ENCODE measurements at regions not wholly inside any gene's neighbourhood (a gene's known extent, or its start where the extent isn't known, plus 50 kb on each side); places are given as distances from the start of the nearest gene placed in this dataset.

DNA sequence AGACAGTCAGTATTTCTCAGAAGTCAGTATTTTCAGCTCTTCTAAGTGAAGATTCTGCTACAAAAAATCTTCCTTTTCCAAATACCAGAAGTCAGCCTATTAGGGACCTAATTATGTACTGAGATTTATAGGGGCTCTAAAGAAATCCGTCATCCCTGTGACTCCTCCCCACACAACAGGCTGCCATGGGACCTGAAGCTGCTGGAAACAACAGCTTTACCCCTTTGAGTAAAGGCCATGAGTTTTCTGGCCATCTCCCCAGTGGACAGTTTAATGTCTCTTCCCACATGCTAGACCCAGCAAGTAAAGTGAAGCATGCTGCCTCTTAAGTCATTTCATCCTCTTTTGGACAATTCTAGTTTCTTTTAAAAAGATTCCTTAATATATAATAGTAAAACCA, 255.7 kb upstream of the ACVR2A start:
- WGBS, result 43% methylated on average over 1 of the region's 1 CpG
- no peak overlapping the region for H3K23ac ChIP-seq (ENCODE audit: low read length in 2 of 2)
- H2BK5ac ChIP-seq (ENCODE audit: low read depth, low read length, poor library complexity, severe bottlenecking), result no peak overlapping the region

DNA sequence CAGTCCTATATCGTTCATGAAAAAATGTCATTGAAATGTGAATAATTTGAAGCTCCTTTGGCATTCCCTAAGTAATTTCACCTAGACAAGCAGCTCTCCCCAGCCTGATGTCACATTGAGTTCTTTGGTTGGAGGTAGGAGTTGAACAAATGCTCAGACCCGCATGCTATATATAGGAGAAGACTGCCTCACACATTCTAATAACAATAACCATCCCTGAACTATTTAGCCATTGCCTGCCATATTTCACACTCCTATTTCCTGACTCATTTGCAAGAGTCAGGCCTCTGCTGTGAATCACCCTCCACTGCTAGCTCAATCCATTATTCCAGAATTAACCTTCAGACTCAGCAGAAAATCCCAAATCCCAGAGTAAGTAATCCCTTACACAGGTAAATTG, 256.6 kb upstream of the ACVR2A start:
- Histone ChIP-seq H3K14ac (ENCODE audit: low read length in 2 of 2) (no peak overlapping the region), H4K8ac (ENCODE audit: low read length) (no peak overlapping the region), H3K79me1 (replicated peaks; ENCODE audit: low read length, poor library complexity, severe bottlenecking) (no peaks in the 10 kb centered on the region), H3K18ac (ENCODE audit: low read depth in 1 of 2, low read length in 2 of 2) (no peak overlapping the region), H2BK120ac (ENCODE audit: low read depth, low read length) (no peak overlapping the region), H2AFZ (ENCODE audit: low read depth, low read length) (no peak overlapping the region), H3K4me3 (ENCODE audit: insufficient read depth in 1 of 2, low read depth in 1 of 2, low read length in 2 of 2) (no peak overlapping the region), H3K4ac (ENCODE audit: low read depth in 1 of 2, low read length in 2 of 2) (no peak overlapping the region), H3K23ac (ENCODE audit: low read length in 2 of 2) (no peak overlapping the region), H2BK12ac (ENCODE audit: low read length in 2 of 2) (no peak overlapping the region), H2BK5ac (ENCODE audit: low read depth, low read length, poor library complexity, severe bottlenecking) (no peak overlapping the region), H3K36me3 (ENCODE audit: control insufficient read depth in 1 of 2, insufficient read depth in 2 of 2, low read depth in 1 of 2, low read length in 2 of 2) (no peaks in the 10 kb centered on the region), H3K4me1 (ENCODE audit: control insufficient read depth, insufficient read depth, low read depth, low read length) (no peaks in the 10 kb centered on the region), H3K9me3 (ENCODE audit: control insufficient read depth, low read length) (no peaks in the 10 kb centered on the region), H4K91ac (ENCODE audit: low read length) (no peak overlapping the region), H3K9ac (ENCODE audit: low read length) (no peak overlapping the region), H3K27ac (ENCODE audit: low read length, poor library complexity, severe bottlenecking) (no peak overlapping the region), H3K27me3 (ENCODE audit: control insufficient read depth in 1 of 2, insufficient read depth in 1 of 2, low read length in 2 of 2) (no peaks in the 10 kb centered on the region), H2BK15ac (ENCODE audit: low read depth, poor library complexity, severe bottlenecking) (no peak overlapping the region), H3K4me2 (ENCODE audit: low read length, poor library complexity, severe bottlenecking) (no peak overlapping the region), H2AK5ac (ENCODE audit: low read length, severe bottlenecking) (no peak overlapping the region)
- peak; percentile 32 for DNase-seq
- WGBS, result 78% methylated on average over 2 of the region's 2 CpGs

More for the DNA sequence above, 255.7 kb upstream of the ACVR2A start:
- no peak overlapping the region for H2BK120ac ChIP-seq (ENCODE audit: low read depth, low read length)
- no peaks in the 10 kb centered on the region for H3K9me3 ChIP-seq (ENCODE audit: control insufficient read depth, low read length)
- H4K8ac ChIP-seq (ENCODE audit: low read length), result no peak overlapping the region
- H4K91ac ChIP-seq (ENCODE audit: low read length), result no peak overlapping the region
- no peak overlapping the region for H3K27ac ChIP-seq (ENCODE audit: low read length, poor library complexity, severe bottlenecking)
- H3K4ac ChIP-seq (ENCODE audit: low read depth in 1 of 2, low read length in 2 of 2), result no peak overlapping the region
- H2BK12ac ChIP-seq (ENCODE audit: low read length in 2 of 2), result no peak overlapping the region
- no peak overlapping the region for H3K4me3 ChIP-seq (ENCODE audit: insufficient read depth in 1 of 2, low read depth in 1 of 2, low read length in 2 of 2)
- DNase-seq, result no peak
- no peaks in the 10 kb centered on the region for H3K36me3 ChIP-seq (ENCODE audit: control insufficient read depth in 1 of 2, insufficient read depth in 2 of 2, low read depth in 1 of 2, low read length in 2 of 2)
- H3K27me3 ChIP-seq (ENCODE audit: control insufficient read depth in 1 of 2, insufficient read depth in 1 of 2, low read length in 2 of 2), result no peaks in the 10 kb centered on the region
- no peak overlapping the region for H3K18ac ChIP-seq (ENCODE audit: low read depth in 1 of 2, low read length in 2 of 2)
- no peak overlapping the region for H3K4me2 ChIP-seq (ENCODE audit: low read length, poor library complexity, severe bottlenecking)
- H2BK15ac ChIP-seq (ENCODE audit: low read depth, poor library complexity, severe bottlenecking), result no peak overlapping the region
- no peak overlapping the region for H3K14ac ChIP-seq (ENCODE audit: low read length in 2 of 2)
- H2AK5ac ChIP-seq (ENCODE audit: low read length, severe bottlenecking), result no peak overlapping the region
- no peak overlapping the region for H2AFZ ChIP-seq (ENCODE audit: low read depth, low read length)
- no peaks in the 10 kb centered on the region for H3K79me1 ChIP-seq (replicated peaks; ENCODE audit: low read length, poor library complexity, severe bottlenecking)
- H3K4me1 ChIP-seq (ENCODE audit: control insufficient read depth, insufficient read depth, low read depth, low read length), result no peaks in the 10 kb centered on the region
- no peak overlapping the region for H3K9ac ChIP-seq (ENCODE audit: low read length)

DNA sequence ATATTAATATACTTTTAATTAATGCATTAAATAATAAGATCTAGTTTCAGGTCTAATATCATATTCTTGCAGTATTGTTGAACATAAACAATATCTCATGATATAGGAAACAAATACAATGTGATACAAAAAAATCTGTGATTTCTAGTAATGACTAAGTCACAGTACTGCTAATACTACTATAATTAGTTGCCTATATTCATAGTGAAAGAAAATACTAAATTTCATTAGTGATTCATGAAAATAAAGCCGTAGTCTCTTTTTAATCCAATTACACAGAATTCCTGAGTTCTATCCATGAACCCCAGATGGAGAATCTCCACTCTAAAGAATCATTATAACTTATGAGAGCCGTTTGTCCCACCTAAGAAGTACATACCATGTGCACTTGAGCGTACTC, 266.3 kb upstream of the ACVR2A start:
- H4K91ac ChIP-seq (ENCODE audit: low read length), result no peak overlapping the region
- no peaks in the 10 kb centered on the region for H3K4me1 ChIP-seq (ENCODE audit: control insufficient read depth, insufficient read depth, low read depth, low read length)
- H2AFZ ChIP-seq (ENCODE audit: low read depth, low read length), result no peak overlapping the region
- DNase-seq, result no peak
- H3K4me2 ChIP-seq (ENCODE audit: low read length, poor library complexity, severe bottlenecking), result no peak overlapping the region
- H3K14ac ChIP-seq (ENCODE audit: low read length in 2 of 2), result no peak overlapping the region
- H2BK120ac ChIP-seq (ENCODE audit: low read depth, low read length), result no peak overlapping the region
- no peaks in the 10 kb centered on the region for H3K36me3 ChIP-seq (ENCODE audit: control insufficient read depth in 1 of 2, insufficient read depth in 2 of 2, low read depth in 1 of 2, low read length in 2 of 2)
- H4K8ac ChIP-seq (ENCODE audit: low read length), result no peak overlapping the region
- no peak overlapping the region for H2BK12ac ChIP-seq (ENCODE audit: low read length in 2 of 2)
- no peaks in the 10 kb centered on the region for H3K79me1 ChIP-seq (replicated peaks; ENCODE audit: low read length, poor library complexity, severe bottlenecking)
- no peak overlapping the region for H2AK5ac ChIP-seq (ENCODE audit: low read length, severe bottlenecking)
- no peaks in the 10 kb centered on the region for H3K9me3 ChIP-seq (ENCODE audit: control insufficient read depth, low read length)
- no peak overlapping the region for H3K18ac ChIP-seq (ENCODE audit: low read depth in 1 of 2, low read length in 2 of 2)
- H3K27me3 ChIP-seq (ENCODE audit: control insufficient read depth in 1 of 2, insufficient read depth in 1 of 2, low read length in 2 of 2), result no peaks in the 10 kb centered on the region
- no peak overlapping the region for H3K4me3 ChIP-seq (ENCODE audit: insufficient read depth in 1 of 2, low read depth in 1 of 2, low read length in 2 of 2)
- H3K27ac ChIP-seq (ENCODE audit: low read length, poor library complexity, severe bottlenecking), result no peak overlapping the region
- 89% methylated on average over 3 of the region's 3 CpGs for WGBS
- H3K23ac ChIP-seq (ENCODE audit: low read length in 2 of 2), result no peak overlapping the region
- H3K9ac ChIP-seq (ENCODE audit: low read length), result no peak overlapping the region
- H3K4ac ChIP-seq (ENCODE audit: low read depth in 1 of 2, low read length in 2 of 2), result no peak overlapping the region
- no peak overlapping the region for H2BK5ac ChIP-seq (ENCODE audit: low read depth, low read length, poor library complexity, severe bottlenecking)
- H2BK15ac ChIP-seq (ENCODE audit: low read depth, poor library complexity, severe bottlenecking), result no peak overlapping the region

DNA sequence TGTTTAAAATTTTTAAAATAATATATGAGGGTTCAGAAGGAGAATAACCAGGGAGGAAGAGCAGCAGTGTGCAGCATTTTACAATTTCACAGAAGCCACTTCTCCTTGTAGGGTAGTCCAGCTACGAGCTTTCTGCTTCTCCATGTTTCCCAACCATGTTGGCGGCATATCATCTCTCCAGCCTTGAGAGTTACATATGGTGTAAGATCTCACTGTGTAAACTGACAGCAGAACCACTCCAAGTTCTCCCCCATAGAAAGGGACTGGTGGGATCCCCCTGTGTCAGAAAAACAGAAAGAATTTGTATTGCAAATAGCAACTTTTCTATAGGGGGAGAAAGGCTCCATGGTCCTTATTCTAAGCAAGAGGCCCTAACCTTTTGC, 266.8 kb upstream of the ACVR2A start:
- H3K9ac ChIP-seq (ENCODE audit: low read length), result no peak overlapping the region

More for the DNA sequence above, 266.8 kb upstream of the ACVR2A start:
- Histone ChIP-seq H3K4ac (ENCODE audit: low read depth in 1 of 2, low read length in 2 of 2) (no peak overlapping the region), H2AK5ac (ENCODE audit: low read length, severe bottlenecking) (no peak overlapping the region), H4K91ac (ENCODE audit: low read length) (no peak overlapping the region), H3K9me3 (ENCODE audit: control insufficient read depth, low read length) (no peaks in the 10 kb centered on the region), H2BK5ac (ENCODE audit: low read depth, low read length, poor library complexity, severe bottlenecking) (no peak overlapping the region), H2AFZ (ENCODE audit: low read depth, low read length) (no peak overlapping the region), H2BK120ac (ENCODE audit: low read depth, low read length) (no peak overlapping the region), H3K14ac (ENCODE audit: low read length in 2 of 2) (no peak overlapping the region), H3K23ac (ENCODE audit: low read length in 2 of 2) (no peak overlapping the region), H3K36me3 (ENCODE audit: control insufficient read depth in 1 of 2, insufficient read depth in 2 of 2, low read depth in 1 of 2, low read length in 2 of 2) (no peaks in the 10 kb centered on the region), H2BK15ac (ENCODE audit: low read depth, poor library complexity, severe bottlenecking) (no peak overlapping the region), H3K27ac (ENCODE audit: low read length, poor library complexity, severe bottlenecking) (no peak overlapping the region), H3K79me1 (replicated peaks; ENCODE audit: low read length, poor library complexity, severe bottlenecking) (no peaks in the 10 kb centered on the region), H2BK12ac (ENCODE audit: low read length in 2 of 2) (no peak overlapping the region), H3K4me3 (ENCODE audit: insufficient read depth in 1 of 2, low read depth in 1 of 2, low read length in 2 of 2) (no peak overlapping the region), H3K4me1 (ENCODE audit: control insufficient read depth, insufficient read depth, low read depth, low read length) (no peaks in the 10 kb centered on the region), H4K8ac (ENCODE audit: low read length) (no peak overlapping the region), H3K4me2 (ENCODE audit: low read length, poor library complexity, severe bottlenecking) (no peak overlapping the region), H3K18ac (ENCODE audit: low read depth in 1 of 2, low read length in 2 of 2) (no peak overlapping the region), H3K27me3 (ENCODE audit: control insufficient read depth in 1 of 2, insufficient read depth in 1 of 2, low read length in 2 of 2) (no peaks in the 10 kb centered on the region)
- WGBS, result 100% methylated on average over 2 of the region's 2 CpGs
- DNase-seq, result no peak
